Fibroblast of lung (primary cell): ENCODE measurements at regions not wholly inside any gene's neighbourhood (a gene's known extent, or its start where the extent isn't known, plus 50 kb on each side); places are given as distances from the start of the nearest gene placed in this dataset.

ENCODE experiments used
- DNase-seq, 2 donors: peaks; one replicate each; pipeline versions ENCODE4 v3.0.0 to v3.0.0-alpha.2; 2010; ENCODE audit warnings: low read depth in 2 of 2
- H2AFZ ChIP-seq: 2 replicates; pipeline ENCODE4 v1.5.1; 2012; ENCODE audit warnings: low read length, control low read depth, inconsistent platforms
- H3K27ac ChIP-seq: 2 replicates; pipeline ENCODE4 v1.5.1; 2011; ENCODE audit warnings: low read length, control low read depth; ENCODE audit not compliant: insufficient read depth
- H3K27me3 ChIP-seq: 2 replicates; pipeline ENCODE4 v1.5.1; 2011; ENCODE audit warnings: mild to moderate bottlenecking, low read length; ENCODE audit not compliant: control insufficient read depth, insufficient read depth
- H3K36me3 ChIP-seq: 2 replicates; pipeline ENCODE4 v1.5.1; 2011; ENCODE audit warnings: low read length; ENCODE audit not compliant: control insufficient read depth, insufficient read depth
- H3K4me1 ChIP-seq: 2 replicates; pipeline ENCODE4 v1.5.1; 2011; ENCODE audit warnings: low read length; ENCODE audit not compliant: control insufficient read depth, insufficient read depth; ENCODE audit errors: extremely low read depth
- H3K4me2 ChIP-seq: 2 replicates; pipeline ENCODE4 v1.5.1; 2011; ENCODE audit warnings: low read length, control low read depth; ENCODE audit not compliant: insufficient read depth; ENCODE audit errors: extremely low read depth
- H3K4me3 ChIP-seq, 4 experiments: fragments of 200-600 bp in 1 of 4; sonication (generic) in 1 of 4; replicated peaks in 1 of 4; 2 replicates each; pipeline ENCODE4 v1.5.1; 2011 to 2016; ENCODE audit warnings: low read length in 4 of 4, low read depth in 3 of 4, mild to moderate bottlenecking in 3 of 4, control low read depth in 2 of 4, inconsistent platforms in 1 of 4, mixed read lengths in 1 of 4; ENCODE audit not compliant: insufficient read depth in 1 of 4; ENCODE audit errors: control extremely low read depth in 1 of 4
- H3K79me2 ChIP-seq: 2 replicates; pipeline ENCODE4 v1.5.1; 2012; ENCODE audit warnings: mild to moderate bottlenecking, low read length, inconsistent platforms; ENCODE audit not compliant: control insufficient read depth, insufficient read depth
- H3K9ac ChIP-seq: 2 replicates; pipeline ENCODE4 v1.5.1; 2011; ENCODE audit warnings: mild to moderate bottlenecking, low read length, control low read depth; ENCODE audit not compliant: insufficient read depth
- H3K9me3 ChIP-seq: 2 replicates; pipeline ENCODE4 v1.5.1; 2012; ENCODE audit warnings: low read depth, low read length; ENCODE audit not compliant: control insufficient read depth, insufficient read depth
- H4K20me1 ChIP-seq: 2 replicates; pipeline ENCODE4 v1.5.1; 2011; ENCODE audit warnings: low read length; ENCODE audit not compliant: control insufficient read depth, insufficient read depth; ENCODE audit errors: extremely low read depth
- CTCF ChIP-seq, 2 donors: IDR thresholded peaks in 1 of 2; conservative IDR thresholded peaks in 1 of 2; 1 replicate in 1 of 2; 2 replicates in 1 of 2; pipeline ENCODE4 v1.5.1; 2011 to 2012; ENCODE audit warnings: low read length in 2 of 2, control low read depth in 1 of 2, inconsistent platforms in 1 of 2, low read depth in 1 of 2, mild to moderate bottlenecking in 1 of 2
- EZH2 ChIP-seq: IDR thresholded peaks from 2 replicates; pipeline ENCODE4 v1.5.1; 2012; ENCODE audit warnings: low read length, control low read depth, mild to moderate bottlenecking; ENCODE audit errors: missing control alignments

GRCh38 chr3:66854601-66855151 is 143.4 kb upstream of the KBTBD8 start:
- H3K27ac ChIP-seq: no peak overlapping the region
- no peaks in the 10 kb centered on the region for H3K4me1 ChIP-seq
- H3K79me2 ChIP-seq: no peaks in the 10 kb centered on the region
- H3K36me3 ChIP-seq: no peaks in the 10 kb centered on the region
- H3K9ac ChIP-seq: no peak overlapping the region
- H3K4me3 ChIP-seq: no peak overlapping the region
- H3K27me3 ChIP-seq: peaks cover 5% of the 10 kb centered on the region
- TF ChIP-seq EZH2 (no peak), CTCF (conservative IDR thresholded peaks at IDR 0.05 in 1 of 2, IDR thresholded peaks at IDR 0.05 in 1 of 2; ENCODE audit: low read depth in 1 of 2, low read length in 2 of 2) (no peak)
- no peak overlapping the region for H2AFZ ChIP-seq
- DNase-seq: no peak
- H4K20me1 ChIP-seq: no peaks in the 10 kb centered on the region
- H3K4me2 ChIP-seq: no peak overlapping the region
- H3K9me3 ChIP-seq: no peaks in the 10 kb centered on the region

GRCh38 chr3:66856533-66856932 is 141.6 kb upstream of the KBTBD8 start:
- H3K4me3 ChIP-seq: no peak overlapping the region
- no peak overlapping the region for H2AFZ ChIP-seq
- no peak overlapping the region for H3K9ac ChIP-seq
- no peak for DNase-seq
- no peak for TF ChIP-seq EZH2
- no peak for TF ChIP-seq CTCF (conservative IDR thresholded peaks at IDR 0.05 in 1 of 2, IDR thresholded peaks at IDR 0.05 in 1 of 2; ENCODE audit: low read depth in 1 of 2, low read length in 2 of 2)
- H3K4me2 ChIP-seq: no peak overlapping the region
- no peaks in the 10 kb centered on the region for H3K9me3 ChIP-seq
- no peaks in the 10 kb centered on the region for H4K20me1 ChIP-seq
- no peaks in the 10 kb centered on the region for H3K36me3 ChIP-seq
- H3K27me3 ChIP-seq: peaks cover 5% of the 10 kb centered on the region
- no peaks in the 10 kb centered on the region for H3K4me1 ChIP-seq
- H3K27ac ChIP-seq: no peak overlapping the region
- H3K79me2 ChIP-seq: no peaks in the 10 kb centered on the region

GRCh38 chr3:66858656-66859381 is 139.3 kb upstream of the KBTBD8 start:
- no peaks in the 10 kb centered on the region for H3K79me2 ChIP-seq
- H3K4me2 ChIP-seq: no peak overlapping the region
- DNase-seq: no peak
- no peaks in the 10 kb centered on the region for H3K27me3 ChIP-seq
- H3K4me3 ChIP-seq: no peak overlapping the region
- no peaks in the 10 kb centered on the region for H3K9me3 ChIP-seq
- H3K4me1 ChIP-seq: no peaks in the 10 kb centered on the region
- no peak for TF ChIP-seq EZH2
- TF ChIP-seq CTCF (conservative IDR thresholded peaks at IDR 0.05 in 1 of 2, IDR thresholded peaks at IDR 0.05 in 1 of 2; ENCODE audit: low read depth in 1 of 2, low read length in 2 of 2): no peak
- H3K9ac ChIP-seq: no peak overlapping the region
- no peaks in the 10 kb centered on the region for H3K36me3 ChIP-seq
- H3K27ac ChIP-seq: no peak overlapping the region
- H4K20me1 ChIP-seq: no peaks in the 10 kb centered on the region
- H2AFZ ChIP-seq: no peak overlapping the region
